Tibial nerve (tissue), 4 donors: ENCODE measurements at regions not wholly inside any gene's neighbourhood (a gene's known extent, or its start where the extent isn't known, plus 50 kb on each side); places are given as distances from the start of the nearest gene placed in this dataset.

Source experiments
- DNase-seq, 2 donors: peaks; one replicate each; pipeline ENCODE4 v3.0.0-alpha.2; 2019; ENCODE audit warnings: low spot score in 2 of 2
- H3K27ac ChIP-seq, 4 donors: fragments of 200-600 bp; sonication (generic) in 3 of 4; one replicate each; pipeline ENCODE4 v1.5.1; 2017 to 2019; ENCODE audit warnings: mild to moderate bottlenecking in 1 of 4
- H3K27me3 ChIP-seq, 2 donors: fragments of 200-600 bp; sonication (generic) in 1 of 2; one replicate each; pipeline versions ENCODE4 v1.5.1 to v1.6.0; 2017 to 2019
- H3K36me3 ChIP-seq, 3 donors: fragments of 200-600 bp; sonication (generic); one replicate each; pipeline ENCODE4 v1.5.1; 2018 to 2019
- H3K4me1 ChIP-seq, 4 donors: fragments of 200-600 bp; sonication (generic) in 3 of 4; one replicate each; pipeline ENCODE4 v1.5.1; 2017 to 2019
- H3K4me3 ChIP-seq, 4 donors: fragments of 200-600 bp; sonication (generic) in 3 of 4; one replicate each; pipeline ENCODE4 v1.5.1; 2017 to 2019; ENCODE audit warnings: mild to moderate bottlenecking in 1 of 4, moderate library complexity in 1 of 4
- H3K9me3 ChIP-seq, 4 donors: fragments of 200-600 bp; sonication (generic) in 3 of 4; one replicate each; pipeline ENCODE4 v1.5.1; 2017 to 2019
- CTCF ChIP-seq, 5 experiments: fragments of 200-600 bp in 3 of 5; fragments of 450-650 bp in 2 of 5; sonication (generic) in 3 of 5; IDR thresholded peaks; one replicate each; pipeline ENCODE4 v1.5.1; 2016 to 2019; ENCODE audit warnings: antibody characterized with exemption in 5 of 5, mild to moderate bottlenecking in 3 of 5, moderate library complexity in 2 of 5
- EP300 ChIP-seq, 2 donors: sonication (generic); formaldehyde crosslinking; IDR thresholded peaks; one replicate each; pipeline ENCODE4 v1.6.1; 2017; ENCODE audit warnings: antibody characterized with exemption in 2 of 2, mild to moderate bottlenecking in 1 of 2
- POLR2A ChIP-seq, 2 donors: fragments of 450-650 bp; IDR thresholded peaks; one replicate each; pipeline ENCODE4 v1.6.1; 2017; ENCODE audit warnings: antibody characterized with exemption in 2 of 2, mild to moderate bottlenecking in 2 of 2, moderate library complexity in 2 of 2
- WGBS, 2 donors: methylation state at CpG; one replicate each; pipeline ENCODE4 v1.1.5; 2018; 5-methylcytosine and 5-hydroxymethylcytosine counted together

GRCh38 chr5:58127255-58128220 is 332.3 kb downstream of the PLK2 start:
- Histone ChIP-seq H3K4me1 (peaks cover 0 to 12% (median 0%) of the 10 kb centered on the region in 4 donors), H3K27ac (peak overlapping the region in 1 of 4 donors; percentile 2), H3K36me3 (no peaks in the 10 kb centered on the region), H3K27me3 (no peaks in the 10 kb centered on the region), H3K9me3 (no peaks in the 10 kb centered on the region), H3K4me3 (no peak overlapping the region)
- TF ChIP-seq POLR2A (IDR thresholded peaks at IDR 0.05) = no peak
- no peak for TF ChIP-seq EP300 (IDR thresholded peaks at IDR 0.05)
- no peak for TF ChIP-seq CTCF (IDR thresholded peaks at IDR 0.05)
- DNase-seq = no peak
- 54 to 56% methylated on average over 11 of the region's 11 CpGs for WGBS, 2 donors

- H3K36me3 ChIP-seq = no peaks in the 10 kb centered on the region
- peaks cover 0 to 12% (median 0%) of the 10 kb centered on the region in 4 donors for H3K4me1 ChIP-seq
- DNase-seq = no peak
- no peak overlapping the region for H3K27ac ChIP-seq
- H3K4me3 ChIP-seq = no peak overlapping the region
- H3K27me3 ChIP-seq = no peaks in the 10 kb centered on the region
- 82 to 94% methylated on average over 4 of the region's 4 CpGs for WGBS, 2 donors
- TF ChIP-seq POLR2A (IDR thresholded peaks at IDR 0.05) (no peak), EP300 (IDR thresholded peaks at IDR 0.05) (no peak), CTCF (IDR thresholded peaks at IDR 0.05) (no peak)
- no peaks in the 10 kb centered on the region for H3K9me3 ChIP-seq
These were observed 336.4 kb downstream of the PLK2 start for GRCh38 chr5:58123501-58123900.

GRCh38 chr5:58122848-58123392 is 337.0 kb downstream of the PLK2 start:
- no peak overlapping the region for H3K27ac ChIP-seq

DNA sequence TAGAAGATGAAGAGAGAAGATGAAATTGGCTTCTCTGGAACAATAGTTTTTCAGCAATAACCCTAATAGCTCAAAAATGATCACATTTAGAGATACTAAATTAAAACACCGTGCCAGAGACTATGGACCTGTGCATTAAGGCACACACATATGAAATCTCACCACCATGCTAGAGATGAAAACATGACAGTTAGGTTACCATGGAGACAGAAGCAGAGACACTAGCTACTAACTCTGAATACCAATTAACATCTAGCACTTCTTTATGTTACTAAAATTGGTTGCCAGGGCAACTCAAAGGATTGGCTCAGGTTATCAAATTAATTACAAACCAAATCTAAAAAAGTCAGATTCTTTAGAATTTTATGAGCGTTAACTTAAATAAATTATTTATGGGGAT is 337.7 kb downstream of the PLK2 start:
- Histone ChIP-seq H3K9me3 (no peaks in the 10 kb centered on the region), H3K4me1 (peaks cover 0 to 6% (median 0%) of the 10 kb centered on the region in 4 donors), H3K27ac (no peak overlapping the region), H3K4me3 (no peak overlapping the region), H3K36me3 (no peaks in the 10 kb centered on the region), H3K27me3 (no peaks in the 10 kb centered on the region)
- DNase-seq = no peak
- TF ChIP-seq CTCF (IDR thresholded peaks at IDR 0.05) (no peak), POLR2A (IDR thresholded peaks at IDR 0.05) (no peak), EP300 (IDR thresholded peaks at IDR 0.05) (no peak)
- 92 to 96% methylated on average over 2 of the region's 2 CpGs for WGBS, 2 donors

More at GRCh38 chr5:58122848-58123392, 337.0 kb downstream of the PLK2 start:
- Histone ChIP-seq H3K36me3 (no peaks in the 10 kb centered on the region), H3K27me3 (no peaks in the 10 kb centered on the region), H3K9me3 (no peaks in the 10 kb centered on the region), H3K4me3 (no peak overlapping the region), H3K4me1 (peaks cover 0 to 12% (median 0%) of the 10 kb centered on the region in 4 donors)
- no peak for DNase-seq
- WGBS, 2 donors = 86 to 93% methylated on average over 3 of the region's 3 CpGs
- no peak for TF ChIP-seq CTCF (IDR thresholded peaks at IDR 0.05)
- no peak for TF ChIP-seq POLR2A (IDR thresholded peaks at IDR 0.05)
- TF ChIP-seq EP300 (IDR thresholded peaks at IDR 0.05) = no peak

GRCh38 chr5:58121391-58121790 is 338.5 kb downstream of the PLK2 start:
- no peak for DNase-seq
- peaks cover 0 to 5% (median 0%) of the 10 kb centered on the region in 4 donors for H3K4me1 ChIP-seq
- no peaks in the 10 kb centered on the region for H3K27me3 ChIP-seq
- no peaks in the 10 kb centered on the region for H3K9me3 ChIP-seq
- TF ChIP-seq POLR2A (IDR thresholded peaks at IDR 0.05) (no peak), CTCF (IDR thresholded peaks at IDR 0.05) (no peak), EP300 (IDR thresholded peaks at IDR 0.05) (no peak)
- WGBS, 2 donors = 96 to 98% methylated on average over 2 of the region's 2 CpGs
- H3K4me3 ChIP-seq = no peak overlapping the region
- H3K27ac ChIP-seq = no peak overlapping the region
- no peaks in the 10 kb centered on the region for H3K36me3 ChIP-seq
